Neuronal stem cell (in vitro differentiated cells): ENCODE measurements at regions not wholly inside any gene's neighbourhood (a gene's known extent, or its start where the extent isn't known, plus 50 kb on each side); places are given as distances from the start of the nearest gene placed in this dataset.
"Not testable (repeated sequence)": the region's sequence is repeated elsewhere in the genome, so short reads cannot be mapped to it uniquely, and the experiment has no call there.

ENCODE experiments used
- DNase-seq: peaks from one replicate; pipeline ENCODE4 v3.0.0-alpha.2; 2013; ENCODE audit warnings: low spot score
- H2AFZ ChIP-seq: one replicate; pipeline ENCODE4 v1.6.1; 2013; ENCODE audit warnings: mild to moderate bottlenecking, low read length, inconsistent platforms
- H2AK5ac ChIP-seq: 2 replicates; pipeline ENCODE4 v1.6.1; 2013; ENCODE audit warnings: low read depth, mild to moderate bottlenecking, inconsistent platforms, low read length, moderate library complexity, mixed read lengths
- H2BK120ac ChIP-seq: 2 replicates; pipeline ENCODE4 v1.6.1; 2013; ENCODE audit warnings: low read depth, mild to moderate bottlenecking, inconsistent platforms, low read length, moderate library complexity, mixed read lengths
- H2BK12ac ChIP-seq: one replicate; pipeline ENCODE4 v1.6.1; 2013; ENCODE audit warnings: low read length, inconsistent platforms
- H2BK15ac ChIP-seq: 2 replicates; pipeline ENCODE4 v1.6.1; 2013; ENCODE audit warnings: mild to moderate bottlenecking, low read length, inconsistent platforms, mixed read lengths
- H2BK5ac ChIP-seq: one replicate; pipeline ENCODE4 v1.6.1; 2013; ENCODE audit warnings: inconsistent platforms, mild to moderate bottlenecking, low read length, moderate library complexity
- H3K14ac ChIP-seq: one replicate; pipeline ENCODE4 v1.6.1; 2013; ENCODE audit warnings: low read length, inconsistent platforms
- H3K18ac ChIP-seq: 2 replicates; pipeline ENCODE4 v1.6.1; 2013; ENCODE audit warnings: low read length, inconsistent platforms
- H3K23ac ChIP-seq: 2 replicates; pipeline ENCODE4 v1.6.1; 2013; ENCODE audit warnings: low read depth, mild to moderate bottlenecking, mixed read lengths, low read length, inconsistent platforms; ENCODE audit not compliant: poor library complexity
- H3K27ac ChIP-seq: replicated peaks from 3 replicates; pipeline ENCODE4 v1.5.1; 2013; ENCODE audit warnings: low read length, inconsistent platforms
- H3K27me3 ChIP-seq, 3 experiments: 2 replicates each; pipeline ENCODE4 v1.6.1; 2013; ENCODE audit warnings: low read length in 3 of 3, mild to moderate bottlenecking in 2 of 3, inconsistent platforms in 1 of 3, low read depth in 1 of 3, mixed read lengths in 1 of 3, moderate library complexity in 1 of 3; ENCODE audit not compliant: control insufficient read depth in 3 of 3, insufficient read depth in 3 of 3
- H3K36me3 ChIP-seq, 2 donors: replicated peaks in 1 of 2; 2 replicates each; pipeline ENCODE4 v1.6.1; 2013; ENCODE audit warnings: low read length in 2 of 2; ENCODE audit not compliant: control insufficient read depth in 2 of 2, insufficient read depth in 2 of 2
- H3K4ac ChIP-seq: 2 replicates; pipeline ENCODE4 v1.6.1; 2013; ENCODE audit warnings: inconsistent platforms, mild to moderate bottlenecking, low read length, moderate library complexity
- H3K4me1 ChIP-seq, 2 donors: 1 replicate in 1 of 2; 2 replicates in 1 of 2; pipeline ENCODE4 v1.6.1; 2013; ENCODE audit warnings: low read length in 2 of 2, low read depth in 1 of 2; ENCODE audit not compliant: control insufficient read depth in 2 of 2, insufficient read depth in 1 of 2
- H3K4me2 ChIP-seq: one replicate; pipeline ENCODE4 v1.6.1; 2013; ENCODE audit warnings: mild to moderate bottlenecking, low read length, inconsistent platforms; ENCODE audit not compliant: insufficient read depth, poor library complexity, severe bottlenecking
- H3K4me3 ChIP-seq, 2 donors: 2 replicates each; pipeline ENCODE4 v1.5.1; 2013; ENCODE audit warnings: low read length in 2 of 2, mild to moderate bottlenecking in 2 of 2, inconsistent platforms in 1 of 2, moderate library complexity in 1 of 2
- H3K79me1 ChIP-seq: one replicate; pipeline ENCODE4 v1.6.1; 2013; ENCODE audit warnings: low read depth, mild to moderate bottlenecking, inconsistent platforms, low read length, moderate library complexity
- H3K9ac ChIP-seq: one replicate; pipeline ENCODE4 v1.6.1; 2013; ENCODE audit warnings: mild to moderate bottlenecking, low read depth, low read length, inconsistent platforms; ENCODE audit not compliant: poor library complexity
- H3K9me3 ChIP-seq, 2 donors: replicated peaks in 1 of 2; 2 replicates each; pipeline versions ENCODE3 to v1.6.1; 2013; ENCODE audit warnings: low read length in 2 of 2, mild to moderate bottlenecking in 2 of 2, inconsistent platforms in 1 of 2, low read depth in 1 of 2, mixed read lengths in 1 of 2, moderate library complexity in 1 of 2; ENCODE audit not compliant: control insufficient read depth in 2 of 2, insufficient read depth in 1 of 2
- H4K8ac ChIP-seq: one replicate; pipeline ENCODE4 v1.6.1; 2013; ENCODE audit warnings: low read depth, mild to moderate bottlenecking, inconsistent platforms, low read length, moderate library complexity
- H4K91ac ChIP-seq: one replicate; pipeline ENCODE4 v1.6.1; 2013; ENCODE audit warnings: low read length, low read depth, mild to moderate bottlenecking, inconsistent platforms; ENCODE audit not compliant: poor library complexity
- WGBS, 2 donors: extraction: QIAGEN DNeasy Blood & Tissue Kit; methylation state at CpG; one replicate each; pipeline ENCODE4 v1.1.7; 2013; ENCODE audit warnings: missing lambda C conversion rate in 2 of 2, mixed read lengths in 1 of 2; ENCODE audit not compliant: insufficient read length in 2 of 2, insufficient replicate concordance in 1 of 2; ENCODE audit errors: extremely low coverage in 2 of 2; 5-methylcytosine and 5-hydroxymethylcytosine counted together

DNA sequence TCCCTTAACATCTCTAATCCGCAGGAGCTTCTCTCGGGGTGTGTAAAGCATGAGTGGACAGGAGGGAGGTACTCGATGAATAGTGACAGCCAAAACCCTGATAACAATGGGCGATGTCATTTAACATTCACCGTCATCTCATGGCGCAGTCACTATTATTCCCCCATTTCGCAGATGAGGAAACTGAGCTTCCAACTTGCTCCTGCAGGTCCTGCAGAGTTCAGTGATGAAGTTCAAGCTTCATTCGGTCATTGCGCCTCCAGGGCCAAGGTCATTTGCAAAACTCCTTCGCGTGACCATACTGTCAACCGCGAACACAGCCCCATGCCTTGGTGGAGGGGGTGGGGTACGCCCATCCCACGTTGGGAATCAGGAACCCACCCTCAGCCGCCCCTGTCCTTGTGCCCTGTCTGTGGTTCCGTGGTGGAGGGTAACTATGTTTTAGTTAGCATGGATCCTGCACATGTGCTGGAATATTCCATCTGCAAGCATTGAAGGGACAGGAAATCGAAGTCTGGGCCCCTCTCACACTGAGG lies 215.5 kb downstream of the TFCP2L1 start:
- no peak overlapping the region for H3K4me3 ChIP-seq
- H3K14ac ChIP-seq, result no peak overlapping the region
- H2BK120ac ChIP-seq, result no peak overlapping the region
- no peak overlapping the region for H3K18ac ChIP-seq
- WGBS, 2 donors, result no CpG with 5 or more reads among the region's 18 CpGs
- H3K36me3 ChIP-seq, result no peaks in the 10 kb centered on the region
- no peak overlapping the region for H3K27ac ChIP-seq
- H2BK5ac ChIP-seq, result no peak overlapping the region
- no peak overlapping the region for H2BK12ac ChIP-seq
- H2BK15ac ChIP-seq, result no peak overlapping the region
- peak overlapping the region; percentile 24 for H3K9ac ChIP-seq
- H3K79me1 ChIP-seq, result no peaks in the 10 kb centered on the region
- peaks cover 0 to 30% (median 5%) of the 10 kb centered on the region in 3 experiments for H3K27me3 ChIP-seq
- no peak overlapping the region for H2AFZ ChIP-seq
- no peak overlapping the region for H3K4me2 ChIP-seq
- no peak overlapping the region for H3K23ac ChIP-seq
- H4K91ac ChIP-seq, result no peak overlapping the region
- H3K4ac ChIP-seq, result no peak overlapping the region
- peaks cover under 1 to 2% of the 10 kb centered on the region in 2 donors for H3K4me1 ChIP-seq
- no peak overlapping the region for H4K8ac ChIP-seq
- no peak for DNase-seq
- H2AK5ac ChIP-seq, result no peak overlapping the region
- no peaks in the 10 kb centered on the region for H3K9me3 ChIP-seq

DNA sequence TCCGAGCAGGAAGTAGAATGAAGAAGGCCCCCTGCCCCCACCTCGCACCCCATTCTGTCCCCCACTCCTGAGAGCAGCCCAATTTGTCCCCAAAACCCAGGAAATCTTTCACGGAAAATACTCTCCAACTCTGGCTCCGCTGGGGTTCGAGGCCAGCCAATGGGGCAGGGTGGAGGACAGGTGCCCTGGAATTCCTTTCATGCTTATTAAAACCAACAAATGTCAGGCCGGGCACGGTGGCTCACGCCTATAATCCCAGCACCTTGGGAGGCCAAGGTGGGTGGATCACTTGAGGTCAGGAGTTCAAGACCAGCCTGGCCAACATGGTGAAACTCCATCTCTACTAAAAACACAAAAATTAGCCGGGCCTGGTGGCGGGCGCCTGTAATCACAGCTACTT lies 214.9 kb downstream of the TFCP2L1 start:
- not testable (repeated sequence) for H3K4ac ChIP-seq, H4K91ac ChIP-seq, DNase-seq, H3K9ac ChIP-seq, H2BK120ac ChIP-seq, H3K23ac ChIP-seq, H2AFZ ChIP-seq, H2AK5ac ChIP-seq, H2BK5ac ChIP-seq, H4K8ac ChIP-seq, H3K18ac ChIP-seq, H3K27ac ChIP-seq, H2BK12ac ChIP-seq, H3K14ac ChIP-seq, H3K4me3 ChIP-seq, H3K4me1 ChIP-seq, H2BK15ac ChIP-seq, H3K79me1 ChIP-seq, H3K36me3 ChIP-seq, H3K9me3 ChIP-seq, H3K4me2 ChIP-seq
- H3K27me3 ChIP-seq, result peaks cover 0 to 30% (median 5%) of the 10 kb centered on the region in 3 experiments
- WGBS, 2 donors, result no CpG with 5 or more reads among the region's 11 CpGs

- H2BK12ac ChIP-seq, result no peak overlapping the region
- peak; percentile 71 for DNase-seq
- H3K79me1 ChIP-seq, result no peaks in the 10 kb centered on the region
- no peaks in the 10 kb centered on the region for H3K9me3 ChIP-seq
- H3K36me3 ChIP-seq, result no peaks in the 10 kb centered on the region
- H3K14ac ChIP-seq, result no peak overlapping the region
- H3K4me3 ChIP-seq, result no peak overlapping the region
- H2BK15ac ChIP-seq, result peak overlapping the region; percentile 8
- H2BK5ac ChIP-seq, result no peak overlapping the region
- peak overlapping the region; percentile 87 for H2AFZ ChIP-seq
- H3K27me3 ChIP-seq, result peaks cover 0 to 36% (median 13%) of the 10 kb centered on the region in 3 experiments
- H3K4me2 ChIP-seq, result no peak overlapping the region
- H3K9ac ChIP-seq, result no peak overlapping the region
- no peak overlapping the region for H3K4ac ChIP-seq
- peak overlapping the region; percentile 1 for H2AK5ac ChIP-seq
- no CpG with 5 or more reads among the region's 14 CpGs for WGBS, 2 donors
- no peak overlapping the region for H4K8ac ChIP-seq
- no peak overlapping the region for H3K27ac ChIP-seq
- peaks cover 6 to 11% of the 10 kb centered on the region in 2 donors for H3K4me1 ChIP-seq
- no peak overlapping the region for H4K91ac ChIP-seq
- H3K18ac ChIP-seq, result peak overlapping the region; percentile 71
- no peak overlapping the region for H2BK120ac ChIP-seq
- no peak overlapping the region for H3K23ac ChIP-seq
These were observed 213.9 kb downstream of the TFCP2L1 start for GRCh38 chr2:121071034-121071504.

GRCh38 chr2:121072784-121073183 lies 212.2 kb downstream of the TFCP2L1 start:
- Histone ChIP-seq H3K27me3 (peaks cover 0 to 51% (median 19%) of the 10 kb centered on the region in 3 experiments), H3K4ac (no peak overlapping the region), H2BK12ac (no peak overlapping the region)

More at GRCh38 chr2:121072784-121073183, 212.2 kb downstream of the TFCP2L1 start:
- no CpG with 5 or more reads among the region's 13 CpGs for WGBS, 2 donors
- Histone ChIP-seq H2AFZ (no peak overlapping the region), H4K8ac (no peak overlapping the region), H3K4me1 (peaks cover 6 to 13% of the 10 kb centered on the region in 2 donors), H3K9me3 (no peaks in the 10 kb centered on the region), H3K4me3 (peak overlapping the region in 1 of 2 donors; percentile 65), H4K91ac (no peak overlapping the region), H2BK15ac (peak overlapping the region; percentile 61), H3K4me2 (no peak overlapping the region), H2BK5ac (peak overlapping the region; percentile 8), H3K9ac (peak overlapping the region; percentile 76), H3K27ac (no peak overlapping the region), H3K23ac (no peak overlapping the region), H3K79me1 (no peaks in the 10 kb centered on the region), H3K14ac (no peak overlapping the region), H2BK120ac (no peak overlapping the region), H3K36me3 (no peaks in the 10 kb centered on the region), H3K18ac (no peak overlapping the region), H2AK5ac (peak overlapping the region; percentile 12)
- DNase-seq, result no peak
